Stomach (tissue), 8 donors: ENCODE measurements at regions not wholly inside any gene's neighbourhood (a gene's known extent, or its start where the extent isn't known, plus 50 kb on each side); places are given as distances from the start of the nearest gene placed in this dataset.

Source experiments
- DNase-seq, 2 donors: peaks; one replicate each; pipeline versions ENCODE4 v3.0.0 to v3.0.0-alpha.2; 2013 to 2019
- H3K27ac ChIP-seq, 5 donors: fragments of 200-600 bp in 4 of 5; sonication (generic) in 4 of 5; one replicate each; pipeline ENCODE4 v1.5.1; 2013 to 2019; ENCODE audit warnings: mild to moderate bottlenecking in 1 of 5, moderate library complexity in 1 of 5
- H3K27me3 ChIP-seq, 3 donors: fragments of 200-600 bp; sonication (generic); one replicate each; pipeline ENCODE4 v1.5.1; 2017 to 2019; ENCODE audit warnings: mixed run types in 1 of 3
- H3K36me3 ChIP-seq, 4 donors: fragments of 200-600 bp; sonication (generic); 1 replicate in 3 of 4; 2 replicates in 1 of 4; pipeline ENCODE4 v1.5.1; 2016 to 2019
- H3K4me1 ChIP-seq, 4 donors: fragments of 200-600 bp; sonication (generic); one replicate each; pipeline ENCODE4 v1.5.1; 2016 to 2019
- H3K4me3 ChIP-seq, 4 donors: fragments of 200-600 bp; sonication (generic) in 3 of 4; one replicate each; pipeline ENCODE4 v1.5.1; 2016 to 2019; ENCODE audit warnings: mild to moderate bottlenecking in 1 of 4
- H3K9me3 ChIP-seq, 4 donors: fragments of 200-600 bp; sonication (generic); one replicate each; pipeline ENCODE4 v1.5.1; 2016 to 2019
- CTCF ChIP-seq, 7 experiments: fragments of 450-650 bp in 4 of 7; fragments of 200-600 bp in 3 of 7; sonication (generic) in 3 of 7; IDR thresholded peaks; one replicate each; pipeline ENCODE4 v1.5.1; 2016 to 2019; ENCODE audit warnings: antibody characterized with exemption in 7 of 7, control low read depth in 2 of 7, mild to moderate bottlenecking in 1 of 7
- EP300 ChIP-seq: sonication (generic); formaldehyde crosslinking; IDR thresholded peaks from one replicate; pipeline ENCODE4 v1.6.1; 2017; ENCODE audit warnings: antibody characterized with exemption
- POLR2A ChIP-seq, 4 donors: fragments of 450-650 bp; IDR thresholded peaks; one replicate each; pipeline ENCODE4 v1.6.1; 2016; ENCODE audit warnings: antibody characterized with exemption in 4 of 4, control low read depth in 2 of 4, mild to moderate bottlenecking in 1 of 4, moderate library complexity in 1 of 4
- POLR2AphosphoS5 ChIP-seq, 3 donors: sonication (generic); formaldehyde crosslinking; IDR thresholded peaks; one replicate each; pipeline ENCODE4 v1.6.1; 2016; ENCODE audit warnings: antibody characterized with exemption in 3 of 3
- WGBS, 5 donors: extraction: QIAGEN DNeasy Blood & Tissue Kit in 3 of 5; methylation state at CpG; one replicate each; pipeline versions ENCODE4 v1.1.5 to v1.1.7; 2013 to 2018; 5-methylcytosine and 5-hydroxymethylcytosine counted together
- intact Hi-C: fragments of 100-400 bp; cut with DNase I; formaldehyde crosslinking; loops from one replicate; pipeline ENCODE4 v1.15.1; 2023; ENCODE audit warnings: low total_unique reads
- donor health status: healthy with polysubstance abuse.
- donor health status: Bipolar disorder and iron deficiency.
- donor health status: healthy.

- TF ChIP-seq POLR2AphosphoS5 (IDR thresholded peaks at IDR 0.05) (no peak), EP300 (no peak), CTCF (IDR thresholded peaks at IDR 0.05) (no peak), POLR2A (IDR thresholded peaks at IDR 0.05) (no peak)
- H3K9me3 ChIP-seq: no peaks in the 10 kb centered on the region
- H3K27me3 ChIP-seq: no peaks in the 10 kb centered on the region
- WGBS, 5 donors: 87 to 97% (median 93%) methylated on average over 3 of the region's 3 CpGs
- H3K4me3 ChIP-seq: no peak overlapping the region
- no peak overlapping the region for H3K27ac ChIP-seq
- H3K36me3 ChIP-seq: no peaks in the 10 kb centered on the region
- DNase-seq: no peak
- intact Hi-C loops: no loop called here
- H3K4me1 ChIP-seq: no peaks in the 10 kb centered on the region
These were observed 83.8 kb downstream of the LEPR start for GRCh38 chr1:65504263-65504662.

GRCh38 chr1:65505547-65506300 lies 85.3 kb downstream of the LEPR start:
- intact Hi-C loops: no loop called here
- H3K27me3 ChIP-seq: no peaks in the 10 kb centered on the region
- no peaks in the 10 kb centered on the region for H3K36me3 ChIP-seq
- DNase-seq: no peak
- H3K9me3 ChIP-seq: no peaks in the 10 kb centered on the region
- no peak overlapping the region for H3K4me3 ChIP-seq
- no peak overlapping the region for H3K27ac ChIP-seq
- no peaks in the 10 kb centered on the region for H3K4me1 ChIP-seq
- TF ChIP-seq EP300 (no peak), CTCF (IDR thresholded peaks at IDR 0.05) (no peak), POLR2A (IDR thresholded peaks at IDR 0.05) (no peak), POLR2AphosphoS5 (IDR thresholded peaks at IDR 0.05) (no peak)
- WGBS, 5 donors: 72 to 80% (median 76%) methylated on average over 5 of the region's 5 CpGs

GRCh38 chr1:65508051-65508450 lies 87.6 kb downstream of the LEPR start:
- H3K4me3 ChIP-seq: no peak overlapping the region
- no peak overlapping the region for H3K27ac ChIP-seq
- H3K9me3 ChIP-seq: no peaks in the 10 kb centered on the region
- H3K27me3 ChIP-seq: no peaks in the 10 kb centered on the region
- intact Hi-C loops: no loop called here
- WGBS, 5 donors: 48 to 75% (median 68%) methylated on average over 2 of the region's 2 CpGs
- no peak for TF ChIP-seq EP300
- TF ChIP-seq CTCF (IDR thresholded peaks at IDR 0.05): no peak
- TF ChIP-seq POLR2A (IDR thresholded peaks at IDR 0.05): no peak
- no peak for TF ChIP-seq POLR2AphosphoS5 (IDR thresholded peaks at IDR 0.05)
- DNase-seq: no peak
- peaks cover 0 to 7% (median 3%) of the 10 kb centered on the region in 4 donors for H3K4me1 ChIP-seq
- H3K36me3 ChIP-seq: no peaks in the 10 kb centered on the region

GRCh38 chr1:65509912-65510680 lies 89.6 kb downstream of the LEPR start:
- intact Hi-C loops: no loop called here
- WGBS, 5 donors: 75 to 81% (median 77%) methylated on average over 5 of the region's 5 CpGs

More at GRCh38 chr1:65509912-65510680, 89.6 kb downstream of the LEPR start:
- H3K27ac ChIP-seq: no peak overlapping the region
- H3K27me3 ChIP-seq: no peaks in the 10 kb centered on the region
- TF ChIP-seq EP300 (no peak), POLR2A (IDR thresholded peaks at IDR 0.05) (no peak), POLR2AphosphoS5 (IDR thresholded peaks at IDR 0.05) (no peak), CTCF (IDR thresholded peaks at IDR 0.05) (no peak)
- no peaks in the 10 kb centered on the region for H3K9me3 ChIP-seq
- H3K4me3 ChIP-seq: no peak overlapping the region
- no peak for DNase-seq
- H3K36me3 ChIP-seq: no peaks in the 10 kb centered on the region
- peaks cover 0 to 18% (median 10%) of the 10 kb centered on the region in 4 donors for H3K4me1 ChIP-seq
